GM20000 (cell line): ENCODE measurements at regions not wholly inside any gene's neighbourhood (a gene's known extent, or its start where the extent isn't known, plus 50 kb on each side); places are given as distances from the start of the nearest gene placed in this dataset.

Experiments used
- DNase-seq: peaks from one replicate; pipeline ENCODE4 v3.0.0; 2012; ENCODE audit warnings: low spot score
- TF ChIP-seq, protein P1 (sequence below): IDR thresholded peaks from 2 replicates; pipeline ENCODE4 v1.5.1; 2012; ENCODE audit warnings: mild to moderate bottlenecking, control low read depth; ENCODE audit errors: extremely low read depth, missing control alignments

- DNase-seq, result no peak
Measured at GRCh38 chrX:25202827-25203226, 187.1 kb upstream of the ARX start.

DNA sequence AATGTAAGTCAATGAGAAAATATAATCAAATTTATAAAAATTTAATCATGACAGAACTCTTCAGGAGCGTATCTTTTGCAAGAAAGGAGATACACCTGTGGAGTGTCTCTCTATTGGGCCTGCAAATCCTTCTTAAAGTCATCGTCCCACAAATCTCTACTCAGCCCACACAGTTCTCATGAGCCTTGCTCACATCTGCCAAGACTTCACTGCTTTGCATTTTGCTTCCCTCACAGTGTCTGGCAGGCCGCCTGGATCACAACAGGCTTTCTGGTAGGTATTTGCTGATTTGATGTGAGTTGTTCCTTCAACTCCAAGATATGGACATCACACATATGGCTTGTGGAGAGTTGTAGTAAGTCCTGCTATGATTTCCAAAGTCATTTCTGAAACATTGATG, 183.1 kb upstream of the ARX start:
- DNase-seq, result no peak
- TF ChIP-seq, protein P1, sequence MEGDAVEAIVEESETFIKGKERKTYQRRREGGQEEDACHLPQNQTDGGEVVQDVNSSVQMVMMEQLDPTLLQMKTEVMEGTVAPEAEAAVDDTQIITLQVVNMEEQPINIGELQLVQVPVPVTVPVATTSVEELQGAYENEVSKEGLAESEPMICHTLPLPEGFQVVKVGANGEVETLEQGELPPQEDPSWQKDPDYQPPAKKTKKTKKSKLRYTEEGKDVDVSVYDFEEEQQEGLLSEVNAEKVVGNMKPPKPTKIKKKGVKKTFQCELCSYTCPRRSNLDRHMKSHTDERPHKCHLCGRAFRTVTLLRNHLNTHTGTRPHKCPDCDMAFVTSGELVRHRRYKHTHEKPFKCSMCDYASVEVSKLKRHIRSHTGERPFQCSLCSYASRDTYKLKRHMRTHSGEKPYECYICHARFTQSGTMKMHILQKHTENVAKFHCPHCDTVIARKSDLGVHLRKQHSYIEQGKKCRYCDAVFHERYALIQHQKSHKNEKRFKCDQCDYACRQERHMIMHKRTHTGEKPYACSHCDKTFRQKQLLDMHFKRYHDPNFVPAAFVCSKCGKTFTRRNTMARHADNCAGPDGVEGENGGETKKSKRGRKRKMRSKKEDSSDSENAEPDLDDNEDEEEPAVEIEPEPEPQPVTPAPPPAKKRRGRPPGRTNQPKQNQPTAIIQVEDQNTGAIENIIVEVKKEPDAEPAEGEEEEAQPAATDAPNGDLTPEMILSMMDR, result no peak

More at GRCh38 chrX:25202827-25203226, 187.1 kb upstream of the ARX start:
- TF ChIP-seq, protein P1, result no peak

DNA sequence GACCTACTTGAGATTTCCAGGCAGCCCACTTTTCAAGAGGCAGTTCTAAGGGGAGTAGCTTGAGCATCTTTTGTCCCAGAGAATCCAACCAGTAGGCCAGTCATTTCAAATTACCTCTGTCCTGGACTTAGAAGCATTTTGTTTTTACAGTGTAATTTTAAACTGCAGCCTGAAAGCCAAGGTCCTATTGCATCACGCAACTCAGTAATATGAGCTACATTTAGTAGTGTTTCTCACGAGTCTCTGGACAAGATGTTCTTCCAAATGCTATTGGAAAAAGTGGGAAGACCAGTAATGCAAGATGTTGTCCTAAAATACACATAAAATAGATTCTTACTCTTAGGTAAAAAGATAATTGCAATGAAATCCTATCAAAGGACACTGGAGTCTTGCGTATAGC, 182.5 kb upstream of the ARX start:
- TF ChIP-seq, protein P1, result no peak
- no peak for DNase-seq

DNA sequence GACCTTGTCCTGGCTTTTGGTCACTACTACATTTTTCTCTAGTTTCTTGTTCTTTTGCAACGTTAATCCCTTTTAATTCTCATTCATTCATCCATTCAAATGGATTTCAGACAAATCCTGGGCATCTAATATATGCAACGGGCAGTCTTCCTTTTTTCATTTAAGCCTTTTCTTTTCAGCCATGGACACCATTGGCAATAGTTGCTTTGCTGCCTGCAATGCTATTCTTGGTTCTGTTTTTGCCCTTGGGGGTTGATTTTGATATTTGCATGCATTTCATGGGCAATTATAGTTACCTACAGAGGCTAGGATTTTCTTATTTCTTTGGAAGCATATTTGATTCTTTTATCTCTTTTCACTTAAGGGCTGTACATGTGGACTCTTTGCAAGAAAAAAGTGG, 180.5 kb upstream of the ARX start:
- TF ChIP-seq, protein P1, result no peak
- no peak for DNase-seq

DNA sequence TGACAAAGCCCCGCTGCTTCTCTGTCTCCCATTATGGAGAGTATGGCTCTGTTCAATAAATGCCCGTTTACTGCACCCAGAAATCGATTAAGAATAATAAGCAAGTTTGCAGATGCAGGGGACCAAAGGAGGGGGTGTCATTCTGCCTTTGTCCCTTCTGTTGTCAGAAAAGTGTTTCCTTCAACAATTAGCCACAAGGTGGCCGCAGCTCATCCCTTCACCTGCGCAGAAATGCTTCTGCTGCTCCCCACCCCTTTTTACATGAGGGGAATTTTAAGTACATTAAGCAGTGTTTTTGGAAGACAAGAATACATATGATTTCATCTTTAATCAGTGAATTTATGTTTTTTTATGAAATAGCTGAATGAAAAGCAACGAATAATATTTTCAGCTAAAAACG, 175.6 kb upstream of the ARX start:
- TF ChIP-seq, protein P1, result no peak
- DNase-seq, result no peak

DNA sequence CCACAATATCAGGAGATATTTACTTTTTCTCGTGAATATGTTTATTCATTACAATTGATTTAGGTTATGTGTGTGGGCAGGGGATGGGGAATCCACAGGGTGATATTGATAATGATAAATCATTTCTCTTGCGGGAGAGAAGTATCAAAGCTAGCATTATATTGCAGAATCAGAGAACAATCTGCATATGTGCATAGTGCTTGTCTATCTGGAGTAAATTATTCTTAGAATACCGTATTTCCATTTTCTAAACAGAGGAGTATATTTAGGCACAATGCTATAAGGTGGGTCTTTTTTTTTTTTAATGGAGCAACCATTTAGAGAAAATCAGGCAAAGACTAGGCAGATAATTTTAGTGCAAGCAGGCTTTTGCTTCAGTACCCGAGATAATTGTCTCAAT, 166.0 kb upstream of the ARX start:
- TF ChIP-seq, protein P1, result no peak
- no peak for DNase-seq

GRCh38 chrX:25180242-25180641, 164.5 kb upstream of the ARX start:
- TF ChIP-seq, protein P1, result no peak
- DNase-seq, result no peak
